ENCODE measurements at regions not wholly inside any gene's neighbourhood (a gene's known extent, or its start where the extent isn't known, plus 50 kb on each side); places are given as distances from the start of the nearest gene placed in this dataset.
A peak's percentile ranks its signal among the peaks of the same experiment; 100 is the strongest.

- H3K23ac ChIP-seq (ENCODE audit: low read length in 2 of 2) = no peak overlapping the region
- no peak overlapping the region for H2AFZ ChIP-seq (ENCODE audit: low read depth, low read length)
- H3K18ac ChIP-seq (ENCODE audit: low read depth in 1 of 2, low read length in 2 of 2) = no peak overlapping the region
- no peak overlapping the region for H3K4ac ChIP-seq (ENCODE audit: low read depth in 1 of 2, low read length in 2 of 2)
- no peaks in the 10 kb centered on the region for H3K79me1 ChIP-seq (replicated peaks; ENCODE audit: low read length, poor library complexity, severe bottlenecking)
- H3K4me3 ChIP-seq (ENCODE audit: insufficient read depth in 1 of 2, low read depth in 1 of 2, low read length in 2 of 2) = no peak overlapping the region
- no peak overlapping the region for H3K27ac ChIP-seq (ENCODE audit: low read length, poor library complexity, severe bottlenecking)
- H2BK12ac ChIP-seq (ENCODE audit: low read length in 2 of 2) = no peak overlapping the region
- no peak overlapping the region for H4K91ac ChIP-seq (ENCODE audit: low read length)
- no peak overlapping the region for H4K8ac ChIP-seq (ENCODE audit: low read length)
- no peak overlapping the region for H2BK120ac ChIP-seq (ENCODE audit: low read depth, low read length)
- H3K4me2 ChIP-seq (ENCODE audit: low read length, poor library complexity, severe bottlenecking) = no peak overlapping the region
- H3K4me1 ChIP-seq (ENCODE audit: control insufficient read depth, insufficient read depth, low read depth, low read length) = peaks cover 3% of the 10 kb centered on the region
- H3K36me3 ChIP-seq (ENCODE audit: control insufficient read depth in 1 of 2, insufficient read depth in 2 of 2, low read depth in 1 of 2, low read length in 2 of 2) = no peaks in the 10 kb centered on the region
- H3K9me3 ChIP-seq (ENCODE audit: control insufficient read depth, low read length) = peaks cover 18% of the 10 kb centered on the region
- no peak for DNase-seq
- no peak overlapping the region for H3K9ac ChIP-seq (ENCODE audit: low read length)
- no peak overlapping the region for H2BK5ac ChIP-seq (ENCODE audit: low read depth, low read length, poor library complexity, severe bottlenecking)
- no peak overlapping the region for H2AK5ac ChIP-seq (ENCODE audit: low read length, severe bottlenecking)
- H3K27me3 ChIP-seq (ENCODE audit: control insufficient read depth in 1 of 2, insufficient read depth in 1 of 2, low read length in 2 of 2) = no peaks in the 10 kb centered on the region
- no peak overlapping the region for H2BK15ac ChIP-seq (ENCODE audit: low read depth, poor library complexity, severe bottlenecking)
- no peak overlapping the region for H3K14ac ChIP-seq (ENCODE audit: low read length in 2 of 2)
These were observed 158.0 kb downstream of the TGFB2 start for GRCh38 chr1:218503102-218503501.

DNA sequence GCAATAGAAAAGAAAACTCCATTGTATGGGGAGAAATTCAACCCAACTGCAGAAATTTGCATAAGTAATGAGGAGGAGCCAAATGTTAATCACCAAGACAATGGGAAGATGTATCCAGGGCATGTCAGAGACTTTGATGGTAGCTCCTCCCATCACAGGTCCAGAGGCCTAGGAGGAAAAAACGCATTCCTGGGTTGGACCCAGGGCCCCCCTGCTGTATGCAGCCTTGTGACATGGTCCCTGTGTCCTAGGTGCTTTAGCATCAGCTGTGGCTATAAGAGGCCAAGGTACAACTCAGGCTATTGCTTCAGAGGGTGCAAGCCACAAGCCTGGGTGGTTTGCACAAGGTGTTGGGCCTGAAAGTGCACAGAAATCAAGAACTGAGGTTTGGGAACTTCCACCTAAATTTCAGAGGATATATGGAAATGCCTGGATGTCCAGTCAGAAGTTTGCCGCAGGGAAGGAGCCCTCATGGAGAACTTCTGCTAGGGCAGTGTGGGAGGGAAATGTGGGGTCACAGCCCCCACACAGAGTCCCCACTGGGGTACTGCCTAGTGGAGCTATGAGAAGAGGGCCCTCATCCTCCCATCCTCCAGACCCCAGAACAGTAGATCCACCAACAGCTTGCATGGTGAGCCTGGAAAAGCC lies 162.3 kb downstream of the TGFB2 start:
- H3K9me3 ChIP-seq (ENCODE audit: control insufficient read depth, low read length) = peaks cover 25% of the 10 kb centered on the region
- H3K27ac ChIP-seq (ENCODE audit: low read length, poor library complexity, severe bottlenecking) = no peak overlapping the region
- H2AK5ac ChIP-seq (ENCODE audit: low read length, severe bottlenecking) = no peak overlapping the region
- no peaks in the 10 kb centered on the region for H3K4me1 ChIP-seq (ENCODE audit: control insufficient read depth, insufficient read depth, low read depth, low read length)
- no peak overlapping the region for H3K4me3 ChIP-seq (ENCODE audit: insufficient read depth in 1 of 2, low read depth in 1 of 2, low read length in 2 of 2)
- H2BK15ac ChIP-seq (ENCODE audit: low read depth, poor library complexity, severe bottlenecking) = no peak overlapping the region
- H3K23ac ChIP-seq (ENCODE audit: low read length in 2 of 2) = no peak overlapping the region
- H2BK120ac ChIP-seq (ENCODE audit: low read depth, low read length) = no peak overlapping the region
- no peaks in the 10 kb centered on the region for H3K79me1 ChIP-seq (replicated peaks; ENCODE audit: low read length, poor library complexity, severe bottlenecking)
- H3K36me3 ChIP-seq (ENCODE audit: control insufficient read depth in 1 of 2, insufficient read depth in 2 of 2, low read depth in 1 of 2, low read length in 2 of 2) = no peaks in the 10 kb centered on the region
- H3K4ac ChIP-seq (ENCODE audit: low read depth in 1 of 2, low read length in 2 of 2) = no peak overlapping the region
- H3K27me3 ChIP-seq (ENCODE audit: control insufficient read depth in 1 of 2, insufficient read depth in 1 of 2, low read length in 2 of 2) = no peaks in the 10 kb centered on the region
- no peak overlapping the region for H4K8ac ChIP-seq (ENCODE audit: low read length)
- H3K18ac ChIP-seq (ENCODE audit: low read depth in 1 of 2, low read length in 2 of 2) = no peak overlapping the region
- DNase-seq = no peak
- no peak overlapping the region for H2BK12ac ChIP-seq (ENCODE audit: low read length in 2 of 2)
- no peak overlapping the region for H3K4me2 ChIP-seq (ENCODE audit: low read length, poor library complexity, severe bottlenecking)
- H2BK5ac ChIP-seq (ENCODE audit: low read depth, low read length, poor library complexity, severe bottlenecking) = no peak overlapping the region
- no peak overlapping the region for H3K14ac ChIP-seq (ENCODE audit: low read length in 2 of 2)
- H2AFZ ChIP-seq (ENCODE audit: low read depth, low read length) = no peak overlapping the region
- H4K91ac ChIP-seq (ENCODE audit: low read length) = no peak overlapping the region
- no peak overlapping the region for H3K9ac ChIP-seq (ENCODE audit: low read length)
- 86% methylated on average over 2 of the region's 2 CpGs for WGBS

DNA sequence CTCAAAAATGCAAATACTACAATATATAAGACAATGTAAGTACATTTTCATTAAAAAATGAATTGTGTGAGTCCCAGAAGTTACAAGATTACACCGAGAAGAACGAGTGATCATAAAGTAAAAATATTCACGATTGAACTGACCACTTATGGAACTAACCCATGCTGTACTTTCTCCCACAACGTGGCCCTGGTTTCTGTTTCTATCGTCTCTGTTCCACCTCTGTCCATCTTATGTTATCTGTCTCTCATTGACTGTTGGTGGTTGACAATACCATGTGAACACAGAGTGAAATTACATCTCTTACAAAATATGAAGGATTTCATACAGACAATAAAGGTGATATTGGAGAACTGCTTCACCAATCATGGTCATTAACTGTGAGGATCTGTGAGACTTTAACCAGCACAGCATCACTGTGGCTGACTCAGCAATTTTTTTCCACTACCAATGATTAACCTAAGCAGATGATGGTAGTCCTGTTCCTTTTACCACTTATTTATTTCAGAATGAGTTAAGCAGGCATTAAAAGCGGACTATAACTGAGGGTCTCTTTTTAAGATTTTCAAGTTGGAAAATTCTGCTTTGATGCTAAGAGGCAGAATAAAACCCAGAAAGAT lies 165.1 kb downstream of the TGFB2 start:
- Histone ChIP-seq H3K4me2 (ENCODE audit: low read length, poor library complexity, severe bottlenecking) (no peak overlapping the region), H4K91ac (ENCODE audit: low read length) (no peak overlapping the region), H3K14ac (ENCODE audit: low read length in 2 of 2) (no peak overlapping the region), H3K18ac (ENCODE audit: low read depth in 1 of 2, low read length in 2 of 2) (no peak overlapping the region), H2AFZ (ENCODE audit: low read depth, low read length) (no peak overlapping the region), H3K4ac (ENCODE audit: low read depth in 1 of 2, low read length in 2 of 2) (no peak overlapping the region), H2BK12ac (ENCODE audit: low read length in 2 of 2) (no peak overlapping the region), H4K8ac (ENCODE audit: low read length) (no peak overlapping the region), H2AK5ac (ENCODE audit: low read length, severe bottlenecking) (no peak overlapping the region), H3K4me3 (ENCODE audit: insufficient read depth in 1 of 2, low read depth in 1 of 2, low read length in 2 of 2) (no peak overlapping the region), H3K27ac (ENCODE audit: low read length, poor library complexity, severe bottlenecking) (peak overlapping the region; percentile 4), H2BK5ac (ENCODE audit: low read depth, low read length, poor library complexity, severe bottlenecking) (no peak overlapping the region), H3K79me1 (replicated peaks; ENCODE audit: low read length, poor library complexity, severe bottlenecking) (no peaks in the 10 kb centered on the region), H3K9ac (ENCODE audit: low read length) (no peak overlapping the region), H3K36me3 (ENCODE audit: control insufficient read depth in 1 of 2, insufficient read depth in 2 of 2, low read depth in 1 of 2, low read length in 2 of 2) (no peaks in the 10 kb centered on the region), H3K4me1 (ENCODE audit: control insufficient read depth, insufficient read depth, low read depth, low read length) (no peaks in the 10 kb centered on the region), H3K23ac (ENCODE audit: low read length in 2 of 2) (no peak overlapping the region), H2BK15ac (ENCODE audit: low read depth, poor library complexity, severe bottlenecking) (no peak overlapping the region), H2BK120ac (ENCODE audit: low read depth, low read length) (no peak overlapping the region), H3K9me3 (ENCODE audit: control insufficient read depth, low read length) (peaks cover 25% of the 10 kb centered on the region), H3K27me3 (ENCODE audit: control insufficient read depth in 1 of 2, insufficient read depth in 1 of 2, low read length in 2 of 2) (no peaks in the 10 kb centered on the region)
- DNase-seq = no peak
- WGBS = 89% methylated on average over 4 of the region's 6 CpGs

DNA sequence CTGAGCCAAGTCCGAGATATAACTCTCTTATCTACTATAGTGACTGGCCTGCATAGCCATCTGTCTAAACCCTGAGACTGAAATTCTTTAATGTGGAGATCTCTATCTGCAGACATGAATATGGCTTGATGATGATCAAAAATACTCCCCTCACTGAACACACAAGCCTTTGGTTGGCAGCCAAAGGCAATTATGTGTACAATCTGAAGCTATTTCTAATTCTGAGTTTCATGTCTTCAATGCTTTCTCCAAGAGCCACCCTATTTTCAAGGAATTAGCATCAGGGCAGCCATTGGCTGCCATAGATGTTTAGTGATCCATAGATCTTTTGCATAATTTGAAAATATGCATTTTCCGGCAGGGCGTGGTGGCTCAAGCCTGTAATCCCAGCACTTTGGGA lies 168.2 kb downstream of the TGFB2 start:
- Histone ChIP-seq H2BK120ac (ENCODE audit: low read depth, low read length) (no peak overlapping the region), H2AK5ac (ENCODE audit: low read length, severe bottlenecking) (no peak overlapping the region), H3K4ac (ENCODE audit: low read depth in 1 of 2, low read length in 2 of 2) (no peak overlapping the region), H3K4me2 (ENCODE audit: low read length, poor library complexity, severe bottlenecking) (no peak overlapping the region), H2AFZ (ENCODE audit: low read depth, low read length) (no peak overlapping the region), H3K27ac (ENCODE audit: low read length, poor library complexity, severe bottlenecking) (no peak overlapping the region), H4K8ac (ENCODE audit: low read length) (no peak overlapping the region), H4K91ac (ENCODE audit: low read length) (no peak overlapping the region), H2BK5ac (ENCODE audit: low read depth, low read length, poor library complexity, severe bottlenecking) (no peak overlapping the region), H3K9ac (ENCODE audit: low read length) (no peak overlapping the region), H3K27me3 (ENCODE audit: control insufficient read depth in 1 of 2, insufficient read depth in 1 of 2, low read length in 2 of 2) (no peaks in the 10 kb centered on the region), H3K14ac (ENCODE audit: low read length in 2 of 2) (no peak overlapping the region), H3K23ac (ENCODE audit: low read length in 2 of 2) (no peak overlapping the region), H3K79me1 (replicated peaks; ENCODE audit: low read length, poor library complexity, severe bottlenecking) (no peaks in the 10 kb centered on the region), H3K36me3 (ENCODE audit: control insufficient read depth in 1 of 2, insufficient read depth in 2 of 2, low read depth in 1 of 2, low read length in 2 of 2) (no peaks in the 10 kb centered on the region), H3K4me1 (ENCODE audit: control insufficient read depth, insufficient read depth, low read depth, low read length) (no peaks in the 10 kb centered on the region), H3K18ac (ENCODE audit: low read depth in 1 of 2, low read length in 2 of 2) (no peak overlapping the region), H3K9me3 (ENCODE audit: control insufficient read depth, low read length) (peaks cover 6% of the 10 kb centered on the region), H2BK15ac (ENCODE audit: low read depth, poor library complexity, severe bottlenecking) (no peak overlapping the region), H2BK12ac (ENCODE audit: low read length in 2 of 2) (no peak overlapping the region), H3K4me3 (ENCODE audit: insufficient read depth in 1 of 2, low read depth in 1 of 2, low read length in 2 of 2) (no peak overlapping the region)
- no peak for DNase-seq
- WGBS = 95% methylated on average over 2 of the region's 3 CpGs

All from mesenchymal stem cell (in vitro differentiated cells and primary cell).